Putamen (tissue), 1 donor: ENCODE measurements at regions not wholly inside any gene's neighbourhood (a gene's known extent, or its start where the extent isn't known, plus 50 kb on each side); places are given as distances from the start of the nearest gene placed in this dataset.

Source experiments
- DNase-seq: peaks from one replicate; pipeline ENCODE4 v3.0.0-alpha.2; 2016; ENCODE audit warnings: low spot score

DNA sequence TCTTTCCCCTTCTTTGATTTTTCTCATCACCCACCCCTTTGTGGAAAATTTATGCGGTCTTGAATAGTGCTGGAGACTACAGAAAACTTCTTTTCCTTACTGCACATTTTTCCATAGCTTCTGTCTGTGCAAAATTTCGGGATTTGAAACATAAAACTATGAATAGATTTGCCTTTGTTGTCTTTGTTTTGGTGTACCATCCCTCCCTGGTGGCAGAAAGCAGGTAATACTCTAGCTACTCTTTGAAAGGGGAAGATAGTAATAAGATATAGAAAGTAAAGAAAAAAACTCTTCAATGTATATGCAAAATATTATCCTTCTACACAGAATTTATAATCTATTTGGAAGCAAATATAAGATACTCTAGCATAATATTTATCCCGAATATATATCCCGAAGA is 79.1 kb upstream of the LMO3 start:
- DNase-seq = no peak

GRCh38 chr12:16681196-16681595 is 75.2 kb upstream of the LMO3 start:
- DNase-seq = no peak

DNA sequence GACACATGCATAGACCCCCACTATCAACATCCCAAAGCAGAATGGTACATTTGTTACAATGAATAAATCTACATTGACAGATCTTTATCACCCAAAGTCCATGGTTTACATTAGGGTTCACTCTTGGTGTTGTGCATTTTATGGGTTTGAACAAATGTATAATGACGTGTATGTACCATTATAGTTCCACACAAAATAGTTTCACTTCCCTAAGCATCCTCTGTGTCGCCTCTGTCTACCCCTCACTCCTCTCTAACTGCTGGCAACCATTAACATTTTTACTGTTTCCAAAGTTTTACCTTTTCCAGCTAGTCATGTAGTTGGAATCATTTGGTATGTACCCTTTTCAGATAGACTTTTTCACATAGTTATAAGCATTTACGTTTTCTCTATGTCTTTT is 69.5 kb upstream of the LMO3 start:
- no peak for DNase-seq

GRCh38 chr12:16674885-16675284 is 68.9 kb upstream of the LMO3 start:
- DNase-seq = no peak

DNA sequence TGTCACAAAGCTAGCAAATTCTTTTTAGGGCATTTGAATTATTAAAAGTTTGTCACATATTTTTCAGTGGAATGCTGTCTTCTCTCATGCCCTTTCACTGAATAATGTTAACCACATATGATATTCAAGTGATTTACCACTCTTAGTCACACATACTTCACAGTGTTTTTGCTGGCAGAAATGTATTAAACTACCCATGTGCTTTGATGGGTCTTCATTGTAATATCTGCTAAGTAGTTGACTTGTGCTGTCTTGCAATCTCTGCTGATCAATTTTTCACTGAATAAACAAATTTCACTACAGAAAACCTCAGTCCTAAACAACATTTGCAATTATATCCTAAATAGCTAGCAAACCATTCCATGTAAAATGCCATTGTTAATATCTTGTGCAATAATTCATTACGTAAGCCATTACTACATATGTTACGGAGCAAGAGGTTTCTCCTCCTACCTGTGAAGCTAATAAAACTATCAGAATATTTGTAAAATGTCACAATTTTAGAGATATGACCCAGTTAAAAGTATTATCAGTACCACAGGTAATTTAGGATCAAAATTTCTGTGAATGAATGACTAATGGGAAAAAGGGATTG is 64.6 kb upstream of the LMO3 start:
- DNase-seq = peak; percentile 24

GRCh38 chr12:16669756-16670155 is 63.8 kb upstream of the LMO3 start:
- DNase-seq = no peak

DNA sequence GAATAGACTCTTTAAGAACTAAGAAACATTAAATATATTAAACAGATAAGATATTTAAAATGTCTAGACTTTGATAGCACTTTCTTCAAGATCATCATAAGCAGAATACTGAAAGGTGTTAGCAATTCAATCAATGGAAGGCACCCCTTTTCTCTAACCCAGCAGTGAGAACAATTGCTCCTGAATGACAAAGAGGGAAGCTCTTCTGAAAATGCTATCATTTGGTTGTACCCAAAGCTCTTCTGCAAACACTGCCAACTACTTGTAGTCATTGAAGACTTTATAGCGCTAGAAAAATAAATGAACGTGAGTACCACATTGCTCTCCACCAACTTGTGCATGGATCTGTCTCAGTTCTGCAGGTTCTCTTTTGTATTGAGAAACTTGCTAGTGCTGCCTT is 62.2 kb upstream of the LMO3 start:
- no peak for DNase-seq

- DNase-seq = no peak
Observed at GRCh38 chr12:16658699-16659098, 52.7 kb upstream of the LMO3 start.
